Activated CD4-positive, alpha-beta T cell treated with anti-CD3 and anti-CD28 coated beads, Interleukin-10, Interleukin-2, amounts not matched to agents 100 ng/mL and 50 ng/mL, durations not matched to agents 16 hours and 8 hours (primary cell): ENCODE measurements at regions not wholly inside any gene's neighbourhood (a gene's known extent, or its start where the extent isn't known, plus 50 kb on each side); places are given as distances from the start of the nearest gene placed in this dataset.
"Not testable (repeated sequence)": the region's sequence is repeated elsewhere in the genome, so short reads cannot be mapped to it uniquely, and the experiment has no call there.

Experiments used
- DNase-seq: peaks from one replicate; pipeline ENCODE4 v3.0.0-alpha.2; 2020

- not testable (repeated sequence) for DNase-seq
Observed at GRCh38 chr1:109857702-109858101, 52.9 kb upstream of the CSF1 start.

- DNase-seq, result not testable (repeated sequence)
Observed at GRCh38 chr1:109855986-109856385, 54.7 kb upstream of the CSF1 start.

GRCh38 chr1:109853972-109854371 lies 56.7 kb upstream of the CSF1 start:
- DNase-seq, result not testable (repeated sequence)

- not testable (repeated sequence) for DNase-seq
Observed at GRCh38 chr1:109852221-109853015, 58.2 kb upstream of the CSF1 start.

- no peak for DNase-seq
Observed at GRCh38 chr1:109850827-109851226, 59.8 kb upstream of the CSF1 start.

- no peak for DNase-seq
Observed at GRCh38 chr1:109850194-109850593, 60.5 kb upstream of the CSF1 start.

GRCh38 chr1:109849655-109850054 lies 61.0 kb upstream of the CSF1 start:
- DNase-seq, result no peak

- no peak for DNase-seq
Observed at GRCh38 chr1:109847251-109847650, 63.4 kb upstream of the CSF1 start.

GRCh38 chr1:109846846-109847245 lies 63.8 kb upstream of the CSF1 start:
- no peak for DNase-seq

GRCh38 chr1:109846162-109846561 lies 64.5 kb upstream of the CSF1 start:
- no peak for DNase-seq

GRCh38 chr1:109845658-109846057 lies 65.0 kb upstream of the CSF1 start:
- DNase-seq, result no peak

- DNase-seq, result no peak
Observed at GRCh38 chr1:109844609-109845008, 66.0 kb upstream of the CSF1 start.

GRCh38 chr1:109840011-109840629 lies 70.5 kb upstream of the CSF1 start:
- DNase-seq, result no peak

- not testable (repeated sequence) for DNase-seq
Observed at GRCh38 chr1:109839276-109839675, 71.4 kb upstream of the CSF1 start.

- no peak for DNase-seq
Observed at GRCh38 chr1:109838838-109839240, 71.8 kb upstream of the CSF1 start.

- DNase-seq, result no peak
Observed at GRCh38 chr1:109837852-109838570, 72.6 kb upstream of the CSF1 start.

GRCh38 chr1:109835645-109836044 lies 71.9 kb upstream of the EPS8L3 start:
- DNase-seq, result not testable (repeated sequence)

- no peak for DNase-seq
Observed at GRCh38 chr1:109834951-109835350, 71.2 kb upstream of the EPS8L3 start.

GRCh38 chr1:109832945-109833344 lies 69.2 kb upstream of the EPS8L3 start:
- DNase-seq, result no peak

- no peak for DNase-seq
Observed at GRCh38 chr1:109828756-109829505, 65.2 kb upstream of the EPS8L3 start.

- DNase-seq, result no peak
Observed at GRCh38 chr1:109827986-109828385, 64.3 kb upstream of the EPS8L3 start.

GRCh38 chr1:109827466-109827865 lies 63.7 kb upstream of the EPS8L3 start:
- no peak for DNase-seq

GRCh38 chr1:109826930-109827349 lies 63.2 kb upstream of the EPS8L3 start:
- DNase-seq, result no peak
